ENCODE measurements at regions not wholly inside any gene's neighbourhood (a gene's known extent, or its start where the extent isn't known, plus 50 kb on each side); places are given as distances from the start of the nearest gene placed in this dataset.
A peak's percentile ranks its signal among the peaks of the same experiment; 100 is the strongest.

DNA sequence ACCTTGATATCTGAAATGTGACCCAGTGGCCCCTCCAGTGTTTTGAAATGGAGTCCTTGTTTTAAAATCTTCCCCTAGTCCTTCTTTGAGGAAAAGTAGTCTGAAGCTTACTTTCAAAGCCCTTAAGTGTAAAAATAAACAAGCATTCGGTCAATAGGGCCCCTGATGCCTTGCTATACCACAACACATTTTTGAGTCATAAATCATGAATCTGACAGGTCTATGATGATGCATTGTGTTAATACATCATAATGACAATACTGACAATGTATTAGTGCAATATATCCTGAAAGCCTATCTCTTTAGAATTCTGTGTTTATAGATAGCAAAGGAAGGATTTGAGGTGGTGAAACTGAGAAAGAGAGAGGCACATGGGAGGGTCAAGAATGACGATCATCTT is 464.2 kb downstream of the MEIS1 start:
- no peak for DNase-seq

DNA sequence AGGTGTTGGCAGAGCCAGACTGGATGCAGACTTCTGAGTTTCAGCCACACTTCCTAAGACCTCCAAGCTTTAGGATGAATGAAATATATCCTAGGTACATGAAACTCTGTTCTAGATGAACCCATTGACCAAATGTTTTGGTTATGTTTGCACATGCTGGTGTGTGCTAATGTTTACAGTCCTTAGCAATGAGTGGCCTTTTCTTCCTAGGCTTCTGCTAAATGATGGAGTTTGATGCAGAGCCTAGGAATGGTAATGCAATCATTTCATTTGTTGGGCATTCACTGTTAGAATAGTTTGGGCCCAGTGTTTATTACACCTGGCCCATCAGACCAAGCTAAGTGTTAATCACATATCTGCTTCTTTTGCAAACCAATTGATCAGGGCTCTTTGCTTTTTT is 464.7 kb downstream of the MEIS1 start:
- peak; percentile 26 for DNase-seq

DNA sequence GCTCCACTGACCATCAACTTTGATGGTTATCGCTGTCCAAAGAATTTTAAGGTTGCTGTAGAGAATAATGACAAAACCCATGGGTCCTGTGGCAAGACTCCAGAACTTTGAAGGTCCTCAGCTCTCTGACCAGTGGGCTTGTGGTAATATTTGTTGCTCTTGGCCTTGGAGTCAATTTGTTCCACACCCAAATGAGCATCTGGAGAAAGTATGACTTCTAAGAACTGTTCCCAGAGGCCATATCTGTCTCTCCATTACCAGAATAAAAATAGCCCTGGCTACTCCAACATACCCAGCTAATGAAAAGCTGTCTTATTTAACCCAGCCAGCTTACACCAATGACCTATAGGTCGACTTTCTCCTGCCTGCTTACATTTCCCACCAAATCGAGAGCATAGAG is 466.4 kb downstream of the MEIS1 start:
- DNase-seq: no peak

DNA sequence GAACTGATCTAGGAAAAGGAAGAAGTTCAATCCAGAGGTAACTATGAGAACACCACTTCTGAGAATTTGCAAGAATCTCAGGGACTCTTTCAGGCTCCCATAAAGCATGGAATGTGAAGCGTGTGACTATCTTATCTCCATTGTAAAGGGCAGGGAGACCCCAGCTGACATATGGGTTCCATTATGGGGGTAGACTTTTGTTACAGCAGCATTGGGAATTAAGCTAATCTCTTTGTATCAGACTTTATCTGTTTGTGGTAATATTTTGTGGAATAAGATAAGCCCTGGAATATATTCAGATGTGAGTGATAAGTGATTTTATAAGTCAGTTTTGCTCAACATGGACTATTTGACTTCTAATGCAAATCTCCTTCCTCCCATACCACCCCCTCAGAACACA is 468.3 kb downstream of the MEIS1 start:
- no peak for DNase-seq

DNA sequence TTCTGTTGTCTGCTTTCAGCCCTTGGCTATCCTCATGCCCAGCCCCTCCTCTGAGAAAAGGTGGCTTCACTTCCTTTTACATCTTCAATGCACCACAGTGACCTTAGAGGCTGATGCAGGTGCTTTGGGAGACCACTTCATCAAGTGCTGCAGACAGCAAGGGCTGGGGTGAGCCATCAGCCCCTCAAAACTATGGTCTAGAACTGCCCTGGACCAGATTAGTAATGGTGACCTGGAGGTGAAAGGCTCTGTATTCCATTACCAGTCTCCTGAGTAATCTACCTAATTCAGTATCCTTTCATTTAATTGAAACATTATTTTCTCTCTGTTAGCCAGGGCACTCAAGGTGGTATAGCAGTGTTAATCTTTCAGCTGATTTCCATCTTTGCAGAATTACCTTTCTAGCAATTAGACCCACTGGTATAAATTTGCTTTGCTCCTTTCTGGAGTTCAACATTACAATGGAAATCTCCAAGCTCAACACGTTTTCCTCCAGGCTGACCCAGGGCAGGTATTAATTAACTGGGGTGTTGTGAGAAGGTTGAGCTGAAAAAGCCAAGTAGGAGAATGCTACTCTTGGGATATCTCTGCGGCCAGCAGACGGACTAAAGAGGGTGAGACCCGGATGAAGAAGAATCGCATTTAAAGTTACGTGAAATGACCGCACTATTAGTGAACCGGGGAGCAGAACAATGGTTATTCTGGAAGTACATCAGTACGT is 469.0 kb downstream of the MEIS1 start:
- DNase-seq: no peak

DNA sequence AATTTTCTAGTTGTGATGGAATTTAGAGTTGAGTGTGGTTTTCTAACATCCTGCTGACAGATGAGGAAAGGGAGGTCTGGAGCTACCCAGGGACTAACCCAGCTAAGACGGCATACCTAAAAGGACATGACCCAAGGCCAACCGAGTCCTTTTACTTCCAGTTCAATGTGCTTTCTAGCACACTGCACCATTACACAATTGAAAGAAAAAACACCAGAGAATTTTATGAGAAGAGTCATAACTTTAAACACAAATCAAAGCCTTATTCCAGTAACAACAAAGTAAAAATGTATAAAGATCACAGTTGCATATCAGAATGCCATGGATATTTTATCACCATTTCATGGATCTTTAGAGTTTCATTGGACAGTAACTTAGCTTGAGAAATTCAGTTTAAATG is 480.3 kb downstream of the MEIS1 start:
- DNase-seq: no peak

DNA sequence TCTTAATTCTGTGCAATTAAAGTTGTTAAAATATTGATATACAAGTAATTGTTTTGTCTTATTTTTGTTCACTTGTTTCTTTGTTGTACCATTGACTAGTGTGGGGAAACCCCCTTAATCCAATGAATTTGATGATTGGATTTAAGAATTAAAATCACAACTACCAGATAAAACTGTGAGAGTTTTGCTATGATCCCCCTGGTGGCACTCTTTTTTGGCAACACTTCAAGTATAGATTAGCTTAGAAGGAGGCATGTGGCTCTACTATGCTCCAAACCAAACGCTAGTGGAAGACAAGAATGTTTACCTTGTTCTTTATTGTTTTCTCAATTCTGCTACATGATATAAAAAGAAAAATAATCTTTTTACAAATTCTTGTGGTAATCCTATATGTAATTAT is 477.8 kb upstream of the ETAA1 start:
- no peak for DNase-seq

DNA sequence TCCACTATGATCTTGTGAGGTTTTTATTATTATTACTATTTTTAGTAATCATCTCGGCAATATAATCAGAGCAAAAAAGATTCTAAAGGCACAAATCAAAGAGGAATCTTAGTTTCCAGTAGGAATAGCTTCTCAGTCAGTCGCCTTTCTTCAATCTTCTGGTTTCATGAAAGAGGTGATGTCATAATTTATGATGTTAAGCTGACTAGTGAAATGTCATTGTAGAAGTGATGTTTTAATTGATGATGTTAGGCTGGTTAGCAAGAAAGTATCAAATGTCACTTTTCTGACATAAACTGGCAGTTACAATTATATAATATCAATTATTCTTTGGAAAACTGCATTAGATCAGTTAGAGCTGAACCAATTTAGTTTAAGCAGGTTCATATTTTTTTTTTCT is 476.7 kb upstream of the ETAA1 start:
- no peak for DNase-seq

DNA sequence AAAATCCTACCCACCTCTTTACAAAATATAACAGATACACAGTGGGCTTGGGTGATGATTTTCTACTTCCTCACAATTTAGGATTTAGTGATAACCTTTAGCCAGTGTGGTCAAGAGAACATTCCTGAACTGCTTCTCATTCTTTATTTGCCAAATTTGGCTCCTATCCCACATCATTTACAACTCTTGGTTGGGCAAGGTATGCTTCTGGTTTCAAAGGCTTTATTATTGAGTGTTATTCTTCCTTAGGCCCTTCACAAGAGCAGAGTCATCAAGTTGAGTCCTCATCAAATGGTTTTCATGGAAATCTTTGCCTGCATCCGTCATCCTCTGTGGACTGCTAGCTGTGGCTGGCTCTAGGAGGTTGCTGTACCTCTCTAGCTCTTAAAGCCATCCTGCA is 472.0 kb upstream of the ETAA1 start:
- peak; percentile 7 for DNase-seq

DNA sequence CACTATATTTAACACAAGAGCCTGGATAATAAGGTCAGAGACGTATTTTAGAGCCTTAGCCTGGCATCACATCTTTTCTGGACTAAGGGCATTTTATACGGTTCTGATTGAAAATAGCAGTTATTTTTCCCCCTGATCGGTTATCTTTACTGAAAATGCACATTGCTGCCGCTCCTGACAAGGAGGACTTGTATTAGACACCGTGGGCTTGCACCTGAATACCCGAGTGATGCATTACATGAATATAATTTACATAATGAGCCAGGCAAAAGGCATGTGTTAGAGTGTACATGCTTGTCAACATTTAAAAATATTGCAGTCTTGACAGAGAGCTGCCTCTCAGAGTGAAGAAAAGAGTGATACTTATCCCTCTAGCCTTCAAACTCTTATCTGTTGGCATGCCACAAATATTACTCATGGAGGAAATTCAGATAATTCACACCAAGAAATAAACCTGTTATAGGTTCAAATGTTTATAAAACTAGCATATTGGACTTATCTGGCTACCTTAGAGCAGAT is 470.5 kb upstream of the ETAA1 start:
- no peak for DNase-seq

DNA sequence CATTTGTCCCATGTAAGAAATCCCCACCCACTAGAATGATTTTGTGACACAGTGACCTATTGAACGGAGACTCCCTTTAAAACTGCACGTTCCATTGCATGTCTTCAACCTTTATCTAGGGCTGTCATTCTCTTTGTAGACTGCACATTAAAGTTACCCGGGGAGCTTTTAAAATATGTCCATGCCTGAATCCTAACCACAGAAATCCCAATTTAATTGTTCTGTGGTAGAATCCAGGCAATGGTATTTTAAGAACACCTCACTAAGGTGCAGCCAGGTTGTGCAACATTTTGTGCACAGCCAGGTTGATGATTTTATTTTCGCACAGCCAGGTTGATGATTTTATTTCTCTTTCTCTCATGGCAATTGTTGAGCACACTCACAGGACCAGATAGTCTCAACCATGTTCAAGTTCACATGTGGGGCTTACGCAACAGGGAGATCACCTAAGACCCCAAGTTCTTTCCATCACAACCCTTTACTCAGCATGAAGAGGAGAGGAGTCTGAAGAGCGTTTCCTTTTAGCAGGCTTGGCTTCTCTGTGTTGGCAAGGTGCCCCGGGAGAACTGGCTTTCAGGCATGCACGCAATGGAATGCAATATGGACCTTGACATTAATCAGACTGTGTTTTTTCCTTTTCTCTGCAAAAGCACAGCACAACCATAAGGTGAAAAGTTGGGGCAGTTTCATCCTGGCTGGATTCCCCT is 467.3 kb upstream of the ETAA1 start:
- DNase-seq: peak; percentile 43

DNA sequence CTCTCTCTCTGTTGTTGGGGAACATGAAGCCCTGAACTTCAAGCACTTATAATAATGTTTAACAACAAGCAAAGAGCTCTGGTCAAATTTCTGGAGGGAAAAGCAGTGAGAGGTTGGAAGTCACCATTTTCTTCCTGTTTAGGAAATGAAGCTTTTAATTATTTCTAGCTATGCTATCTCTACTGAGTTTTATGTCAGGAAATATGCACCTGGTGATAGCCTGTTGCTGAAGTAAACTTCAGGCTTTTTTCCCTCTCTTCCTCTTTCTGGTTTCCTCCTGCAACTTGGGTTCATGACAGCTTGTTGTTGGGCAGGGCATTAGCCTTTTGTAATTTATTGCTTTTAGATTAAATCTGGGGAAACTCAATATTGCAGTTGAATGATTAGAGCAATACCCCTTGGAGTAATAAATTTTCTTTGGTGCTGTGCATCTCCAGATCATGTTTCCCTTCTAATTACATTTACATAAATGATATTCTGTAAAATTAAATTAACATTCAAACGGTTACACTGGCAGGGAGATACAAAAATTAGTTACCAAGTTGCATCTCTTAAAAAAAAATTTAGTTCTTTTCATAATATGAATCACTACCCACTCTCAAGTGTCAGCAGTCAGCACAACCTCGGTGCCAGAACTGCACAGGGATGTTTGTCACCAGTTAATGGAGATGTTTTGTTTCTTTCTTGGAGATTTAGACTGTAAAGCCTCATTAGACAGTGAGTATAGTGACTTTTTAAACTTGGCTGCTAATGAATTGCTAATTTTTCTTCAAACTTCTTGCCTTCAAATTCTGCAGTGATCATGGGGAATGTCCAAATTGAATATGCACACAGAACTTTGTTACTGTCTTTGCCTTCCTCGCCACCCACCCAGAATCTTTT is 466.6 kb upstream of the ETAA1 start:
- no peak for DNase-seq

DNA sequence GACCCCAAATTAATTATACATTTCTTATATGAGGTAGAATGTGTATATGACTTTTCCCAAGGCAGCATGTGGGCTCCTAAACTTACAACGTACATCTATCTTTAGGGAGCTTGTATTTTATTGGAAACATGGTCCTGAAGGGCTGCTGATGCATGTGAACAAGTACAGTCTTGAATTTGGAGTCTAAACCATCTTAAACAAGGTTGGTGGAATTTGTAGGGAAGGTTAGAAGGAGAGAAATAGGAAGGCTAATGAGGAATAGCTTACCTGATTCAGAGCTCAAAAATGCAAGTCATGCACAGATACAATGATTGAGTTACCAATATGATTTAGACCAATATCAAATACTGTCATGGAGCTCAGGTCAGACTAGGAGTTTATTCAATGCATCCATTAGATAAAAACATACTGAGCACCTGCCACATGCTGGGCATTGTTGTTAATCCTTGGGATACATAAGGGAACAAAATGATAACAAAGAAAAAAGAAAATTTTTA is 458.6 kb upstream of the ETAA1 start:
- DNase-seq: no peak

DNA sequence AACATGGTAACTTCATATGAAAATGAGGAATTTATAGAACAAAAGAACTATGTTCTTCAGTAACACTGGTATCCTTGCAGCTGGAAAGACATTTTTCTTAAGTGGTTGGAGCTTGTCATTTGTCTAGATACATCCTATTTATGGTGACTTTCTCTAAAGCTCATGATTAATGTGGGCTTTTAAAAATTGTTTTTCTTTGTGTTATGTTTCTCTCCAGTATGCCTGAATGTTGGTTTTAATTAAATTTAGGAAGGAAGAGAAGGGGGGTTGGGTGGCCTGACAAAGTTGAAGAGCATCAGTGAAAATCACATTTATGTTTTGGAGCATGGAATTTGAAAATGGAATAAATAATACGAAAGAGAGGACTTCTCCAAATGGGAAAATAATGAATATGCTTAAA is 457.1 kb upstream of the ETAA1 start:
- DNase-seq: no peak

DNA sequence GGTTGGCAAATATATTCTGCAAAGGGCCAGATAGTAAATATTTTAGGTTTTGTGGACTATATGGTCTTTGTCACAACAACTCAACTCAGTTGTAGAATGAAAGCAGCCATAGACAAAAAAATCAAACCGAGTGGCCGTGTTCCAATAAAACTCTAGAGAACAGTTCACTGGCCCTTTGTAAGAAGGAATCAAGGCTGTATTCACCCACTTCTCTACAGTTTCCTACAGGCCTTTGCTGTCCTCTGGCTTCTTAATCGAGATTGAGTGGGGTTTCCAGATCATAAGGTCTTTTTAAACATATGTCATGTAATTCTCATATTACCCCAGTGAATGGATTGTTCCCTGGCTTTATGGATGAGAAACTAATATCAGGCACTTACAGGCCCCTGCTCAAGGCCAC is 448.9 kb upstream of the ETAA1 start:
- no peak for DNase-seq

DNA sequence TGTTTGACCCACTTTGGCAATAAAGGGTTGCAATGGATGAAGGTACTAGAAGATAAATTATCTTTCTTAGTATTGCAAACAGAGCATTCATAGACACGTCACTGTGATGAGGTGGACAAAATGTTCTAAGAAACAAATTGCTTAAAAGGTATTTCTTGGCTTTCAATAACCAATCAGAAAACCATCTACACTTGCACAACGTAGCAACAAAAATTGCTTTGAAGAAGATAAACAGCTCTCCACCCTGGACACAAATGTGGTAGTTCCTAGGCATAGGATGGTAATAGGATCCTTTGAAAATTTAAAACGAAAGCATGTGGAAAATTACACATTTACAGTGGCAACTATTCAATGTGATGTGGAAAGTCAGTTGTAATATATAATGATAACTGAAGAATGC is 439.9 kb upstream of the ETAA1 start:
- no peak for DNase-seq

DNA sequence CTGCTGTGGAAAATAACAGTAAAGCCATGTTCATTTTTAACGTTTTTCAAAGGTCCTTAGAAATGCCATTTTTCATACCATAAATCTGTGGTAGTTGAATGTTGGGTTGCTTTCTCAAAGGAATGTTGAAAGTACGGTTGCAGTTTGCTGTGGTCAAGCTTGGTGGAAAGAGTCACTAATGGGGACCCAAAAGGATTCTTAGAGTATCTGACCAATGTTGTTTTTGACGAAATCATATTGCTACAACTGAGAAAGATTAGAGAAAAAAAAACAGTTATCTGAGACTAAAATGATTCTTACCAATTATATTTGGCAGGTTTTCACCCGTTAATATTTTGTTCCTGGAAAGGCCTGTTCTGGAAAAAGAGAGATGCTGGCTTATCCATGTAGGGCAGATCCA is 439.5 kb upstream of the ETAA1 start:
- no peak for DNase-seq

DNA sequence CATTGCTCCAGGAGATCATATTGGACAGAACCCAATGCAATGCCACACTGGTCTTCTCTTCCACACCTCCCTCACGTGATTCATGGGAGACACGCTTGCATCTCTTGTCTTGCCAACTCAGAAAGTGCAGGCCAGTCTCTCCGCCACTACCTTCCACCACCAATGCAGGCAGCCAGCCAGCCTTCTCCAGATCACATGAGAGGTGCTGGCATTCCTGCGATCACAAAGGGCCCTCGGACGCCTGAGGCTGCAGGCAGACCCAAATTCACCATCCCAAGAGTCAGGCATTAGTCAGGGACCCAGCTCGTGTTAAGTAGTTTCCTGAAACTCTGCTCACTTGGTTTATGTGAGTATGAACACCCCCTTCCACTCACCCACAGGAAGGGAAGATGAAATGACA is 437.0 kb upstream of the ETAA1 start:
- no peak for DNase-seq

DNA sequence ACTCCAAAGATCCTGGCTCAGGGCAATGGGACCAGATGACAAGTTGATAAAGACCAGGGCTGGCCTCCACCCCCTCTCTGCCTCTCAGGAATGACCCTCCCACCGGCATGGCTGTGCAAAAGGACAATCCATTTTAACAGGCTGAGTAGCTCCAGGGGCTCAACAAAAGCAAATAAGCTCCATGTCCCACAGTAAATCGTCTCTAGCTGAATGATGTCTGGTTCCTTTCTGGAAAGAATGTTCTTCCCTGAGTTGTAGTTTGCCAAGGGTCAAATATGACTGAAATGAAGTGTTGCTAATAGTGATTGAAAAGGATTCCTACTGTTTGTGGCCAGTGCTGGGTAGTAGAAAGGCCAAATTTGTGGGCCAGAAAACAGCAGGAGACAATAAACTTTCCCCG is 434.4 kb upstream of the ETAA1 start:
- no peak for DNase-seq

DNA sequence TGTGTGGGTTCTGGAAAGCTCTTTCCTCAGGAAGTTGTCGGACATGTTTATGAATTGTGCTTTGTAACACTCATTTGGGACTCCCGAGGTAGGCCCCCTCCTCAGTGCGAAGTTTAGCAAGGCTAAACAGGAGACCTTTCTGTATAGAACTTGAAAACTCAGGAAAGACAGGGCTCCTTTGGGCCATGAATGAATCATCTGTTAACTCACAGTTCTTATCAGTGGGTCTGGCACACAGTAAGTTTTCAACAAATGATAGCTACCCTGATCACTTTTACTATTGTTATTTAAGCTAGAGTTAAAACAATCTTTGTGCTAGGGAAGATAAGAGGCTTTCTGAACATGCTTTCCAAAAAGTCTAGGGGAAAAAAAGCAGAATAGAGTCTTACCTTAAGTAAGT is 430.5 kb upstream of the ETAA1 start:
- DNase-seq: no peak

DNA sequence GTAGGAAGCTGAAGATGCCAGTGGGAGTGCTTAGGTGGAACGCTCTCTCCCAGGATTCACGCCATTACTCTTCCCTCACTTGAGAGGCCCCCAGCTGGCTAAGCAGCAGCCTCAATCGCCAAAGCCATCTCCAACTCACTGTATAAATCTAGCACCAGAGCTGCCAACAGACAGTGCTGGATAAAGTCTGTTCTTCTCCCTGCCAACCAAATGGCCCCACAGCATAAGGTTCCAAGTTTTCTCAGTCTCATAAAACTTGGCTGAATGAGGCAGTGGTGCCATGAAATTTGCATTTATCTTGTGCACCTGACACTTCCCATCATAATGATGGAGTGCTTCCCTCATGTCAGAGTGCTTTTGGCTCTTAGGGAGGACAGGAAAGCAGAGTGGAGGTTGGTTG is 428.2 kb upstream of the ETAA1 start:
- DNase-seq: no peak

DNA sequence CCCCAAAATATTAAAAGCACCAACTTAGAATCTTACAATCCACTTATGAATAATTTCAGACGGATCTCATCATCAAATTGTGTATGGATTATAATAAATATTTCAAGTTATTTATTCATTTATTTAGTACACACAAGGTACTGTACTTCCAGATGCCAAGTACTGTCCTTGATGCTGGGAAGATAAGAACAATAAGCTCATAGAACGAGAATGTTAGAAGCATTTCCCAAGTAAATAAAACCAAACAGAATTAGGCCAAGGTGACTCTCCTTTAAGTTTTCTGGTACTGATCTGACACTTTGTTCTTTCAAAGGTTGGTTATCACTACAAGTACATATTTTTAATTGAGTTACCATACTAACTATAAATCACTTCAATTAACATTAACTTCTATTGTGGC is 416.1 kb upstream of the ETAA1 start:
- DNase-seq: no peak

DNA sequence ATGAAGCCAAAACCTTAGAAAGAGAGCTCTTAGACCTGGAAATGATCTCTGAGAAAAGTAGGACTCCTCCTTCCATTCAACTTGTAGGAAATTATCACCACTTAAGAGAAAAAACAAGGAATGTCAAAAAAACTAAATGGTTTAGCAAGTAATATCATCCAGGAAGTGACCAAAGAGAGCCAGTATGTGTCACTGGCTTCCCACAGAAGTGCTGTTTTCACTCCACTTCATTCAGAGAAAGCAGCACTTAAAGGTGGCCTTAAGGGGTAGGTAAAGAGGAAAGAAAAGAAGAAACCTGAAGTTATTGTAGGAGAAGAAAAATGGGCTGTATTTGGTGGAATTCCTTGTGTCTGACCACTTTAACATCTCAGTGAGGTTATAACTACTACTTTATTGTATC is 414.4 kb upstream of the ETAA1 start:
- no peak for DNase-seq

DNA sequence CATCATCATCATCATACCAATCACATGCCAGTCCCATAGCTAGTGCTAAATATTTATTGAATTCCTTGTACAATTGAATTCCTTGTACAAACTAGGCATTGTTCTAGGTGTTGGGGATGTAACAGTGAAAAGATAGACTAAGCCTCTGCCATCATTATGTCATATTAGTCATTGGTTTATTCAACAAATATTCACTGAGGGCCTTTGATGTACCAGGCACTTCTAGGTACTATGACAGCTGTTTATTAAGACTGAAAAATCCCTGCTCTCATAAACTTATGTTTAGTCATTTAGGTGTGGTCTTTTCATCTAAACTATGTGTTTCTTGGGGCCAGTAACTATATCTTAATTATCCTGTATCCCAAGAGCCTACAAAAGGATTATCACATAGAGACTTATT is 412.3 kb upstream of the ETAA1 start:
- DNase-seq: no peak
